CD4-positive, alpha-beta T cell (primary cell): ENCODE measurements at regions not wholly inside any gene's neighbourhood (a gene's known extent, or its start where the extent isn't known, plus 50 kb on each side); places are given as distances from the start of the nearest gene placed in this dataset.

ENCODE experiments used
- ATAC-seq: fragments of 200-7000 bp; cut with Tn5 transposase; one replicate; pipeline ENCODE4 v1.10.0; 2022; ENCODE audit warnings: mild to moderate bottlenecking; ENCODE audit not compliant: poor library complexity
- CTCF ChIA-PET: fragments of 350-600 bp; sonication (Branson Sonifier 250); formaldehyde crosslinking; loops from one replicate; lab custom pipeline; 2021; ENCODE audit warnings: antibody characterized with exemption, inconsistent platforms; lab: Charles Lee
- POLR2A ChIA-PET: fragments of 350-600 bp; sonication (Branson Sonifier 250); formaldehyde crosslinking; loops from one replicate; lab custom pipeline; 2021; ENCODE audit warnings: antibody characterized with exemption, inconsistent platforms; lab: Charles Lee
- DNase-seq, 14 experiments: peaks; one replicate each; pipeline ENCODE4 v3.0.0-alpha.2; 2013 to 2020; ENCODE audit warnings: mixed read lengths in 2 of 14
- H3K27ac ChIP-seq, 2 donors: one replicate each; pipeline versions ENCODE4 v1.5.1 to v1.7.0; 2013; ENCODE audit warnings: low read length in 2 of 2, low read depth in 1 of 2, mild to moderate bottlenecking in 1 of 2
- H3K27me3 ChIP-seq, 2 experiments: 1 replicate in 1 of 2; 2 replicates in 1 of 2; pipeline versions ENCODE4 v1.6.1 to v1.7.0; 2013; ENCODE audit warnings: low read length in 2 of 2, control low read depth in 1 of 2, mild to moderate bottlenecking in 1 of 2, moderate library complexity in 1 of 2; ENCODE audit not compliant: insufficient read depth in 2 of 2, control insufficient read depth in 1 of 2
- H3K36me3 ChIP-seq: one replicate; pipeline ENCODE4 v1.6.1; 2013; ENCODE audit warnings: low read length, control low read depth; ENCODE audit not compliant: insufficient read depth
- H3K4me1 ChIP-seq: one replicate; pipeline ENCODE4 v1.6.1; 2013; ENCODE audit warnings: low read length, control low read depth; ENCODE audit not compliant: insufficient read depth
- H3K4me3 ChIP-seq: one replicate; pipeline ENCODE4 v1.5.1; 2013; ENCODE audit warnings: mild to moderate bottlenecking, low read length, moderate library complexity
- H3K9me3 ChIP-seq, 2 experiments: 1 replicate in 1 of 2; 2 replicates in 1 of 2; pipeline versions ENCODE4 v1.6.1 to v1.7.0; 2013; ENCODE audit warnings: low read length in 2 of 2, mild to moderate bottlenecking in 2 of 2, control low read depth in 1 of 2, moderate library complexity in 1 of 2; ENCODE audit not compliant: control insufficient read depth in 1 of 2, insufficient read depth in 1 of 2
- H3K27ac Mint-ChIP-seq: one replicate; pipeline ENCODE4 v1.8.0; 2020; ENCODE audit warnings: mixed read lengths
- H3K27me3 Mint-ChIP-seq: one replicate; pipeline ENCODE4 v1.8.0; 2021; ENCODE audit warnings: mixed read lengths
- H3K36me3 Mint-ChIP-seq: one replicate; pipeline ENCODE4 v1.8.0; 2021; ENCODE audit warnings: low read depth, mixed read lengths
- H3K4me1 Mint-ChIP-seq: one replicate; pipeline ENCODE4 v1.8.0; 2021; ENCODE audit warnings: low read depth, mixed read lengths
- H3K4me3 Mint-ChIP-seq: one replicate; pipeline ENCODE4 v1.8.0; 2020; ENCODE audit warnings: mild to moderate bottlenecking, mixed read lengths
- H3K9me3 Mint-ChIP-seq: one replicate; pipeline ENCODE4 v1.8.0; 2020; ENCODE audit warnings: mixed read lengths
- intact Hi-C, 2 experiments: fragments of 100-400 bp; cut with DNase I in 1 of 2; cut with micrococcal nuclease in 1 of 2; formaldehyde crosslinking; loops; one replicate each; pipeline versions ENCODE4 v1.15.1 to v1.9.0; 2023 to 2025; cut with DNase I, micrococcal nuclease
- TF ChIP-seq, protein P1 (sequence below): fragments of 200-600 bp; IDR thresholded peaks from one replicate; pipeline ENCODE4 v1.8.0; 2022; ENCODE audit warnings: antibody characterized with exemption, mild to moderate bottlenecking

DNA sequence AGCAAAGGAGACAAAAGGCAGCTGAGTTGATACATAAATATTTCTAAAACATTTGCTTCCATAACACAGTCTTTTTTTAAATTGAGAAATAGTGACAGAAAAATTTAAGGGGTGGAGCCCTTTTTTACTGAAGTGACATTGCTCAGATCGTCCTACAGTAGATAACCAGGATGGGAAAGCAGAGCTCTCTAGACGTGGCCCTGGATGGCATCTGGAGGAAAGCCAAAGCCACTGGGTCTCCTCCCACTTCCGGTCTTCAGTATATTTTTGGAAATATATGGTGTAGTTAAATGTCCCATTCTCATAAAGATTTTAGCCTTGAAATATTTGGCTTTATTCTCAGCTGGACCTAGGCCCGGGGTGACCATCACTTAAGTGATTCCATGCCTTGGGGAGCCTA, 326.1 kb downstream of the ZNF621 start:
- no peaks in the 10 kb centered on the region for H3K27me3 ChIP-seq
- H3K9me3 ChIP-seq = no peaks in the 10 kb centered on the region
- no peaks in the 10 kb centered on the region for H3K4me1 ChIP-seq
- no peaks in the 10 kb centered on the region for H3K4me1 Mint-ChIP-seq
- peaks cover 7% of the 10 kb centered on the region for H3K27me3 Mint-ChIP-seq
- ATAC-seq = no peak
- CTCF ChIA-PET = no interaction called here
- no peak overlapping the region for H3K4me3 Mint-ChIP-seq
- POLR2A ChIA-PET = no interaction called here
- DNase-seq = no peak
- H3K27ac Mint-ChIP-seq = no peak overlapping the region
- H3K36me3 ChIP-seq = no peaks in the 10 kb centered on the region
- TF ChIP-seq, protein P1, sequence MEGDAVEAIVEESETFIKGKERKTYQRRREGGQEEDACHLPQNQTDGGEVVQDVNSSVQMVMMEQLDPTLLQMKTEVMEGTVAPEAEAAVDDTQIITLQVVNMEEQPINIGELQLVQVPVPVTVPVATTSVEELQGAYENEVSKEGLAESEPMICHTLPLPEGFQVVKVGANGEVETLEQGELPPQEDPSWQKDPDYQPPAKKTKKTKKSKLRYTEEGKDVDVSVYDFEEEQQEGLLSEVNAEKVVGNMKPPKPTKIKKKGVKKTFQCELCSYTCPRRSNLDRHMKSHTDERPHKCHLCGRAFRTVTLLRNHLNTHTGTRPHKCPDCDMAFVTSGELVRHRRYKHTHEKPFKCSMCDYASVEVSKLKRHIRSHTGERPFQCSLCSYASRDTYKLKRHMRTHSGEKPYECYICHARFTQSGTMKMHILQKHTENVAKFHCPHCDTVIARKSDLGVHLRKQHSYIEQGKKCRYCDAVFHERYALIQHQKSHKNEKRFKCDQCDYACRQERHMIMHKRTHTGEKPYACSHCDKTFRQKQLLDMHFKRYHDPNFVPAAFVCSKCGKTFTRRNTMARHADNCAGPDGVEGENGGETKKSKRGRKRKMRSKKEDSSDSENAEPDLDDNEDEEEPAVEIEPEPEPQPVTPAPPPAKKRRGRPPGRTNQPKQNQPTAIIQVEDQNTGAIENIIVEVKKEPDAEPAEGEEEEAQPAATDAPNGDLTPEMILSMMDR = no peak
- H3K4me3 ChIP-seq = no peak overlapping the region
- H3K9me3 Mint-ChIP-seq = no peaks in the 10 kb centered on the region
- intact Hi-C loops = no loop called here
- H3K27ac ChIP-seq = no peak overlapping the region
- H3K36me3 Mint-ChIP-seq = no peaks in the 10 kb centered on the region

DNA sequence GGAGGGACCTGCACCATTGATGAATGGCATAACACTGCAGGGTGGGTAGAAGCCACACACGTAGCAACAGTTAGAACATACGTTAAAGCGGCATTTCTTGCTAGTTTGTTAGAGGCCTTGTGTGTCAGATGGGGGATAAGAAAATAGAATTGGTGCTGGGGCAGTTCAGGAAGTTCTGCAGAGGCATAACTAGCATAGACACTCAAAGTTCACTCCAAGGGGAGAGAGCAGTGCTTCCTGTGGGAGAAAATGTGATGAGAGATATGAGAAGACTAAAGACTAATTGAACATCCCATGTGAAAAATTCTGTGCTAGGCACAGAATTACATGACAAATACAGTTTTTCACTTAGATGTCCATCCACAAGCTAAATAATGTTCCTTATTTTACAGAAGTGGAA, 327.1 kb downstream of the ZNF621 start:
- H3K4me1 Mint-ChIP-seq = no peaks in the 10 kb centered on the region

DNA sequence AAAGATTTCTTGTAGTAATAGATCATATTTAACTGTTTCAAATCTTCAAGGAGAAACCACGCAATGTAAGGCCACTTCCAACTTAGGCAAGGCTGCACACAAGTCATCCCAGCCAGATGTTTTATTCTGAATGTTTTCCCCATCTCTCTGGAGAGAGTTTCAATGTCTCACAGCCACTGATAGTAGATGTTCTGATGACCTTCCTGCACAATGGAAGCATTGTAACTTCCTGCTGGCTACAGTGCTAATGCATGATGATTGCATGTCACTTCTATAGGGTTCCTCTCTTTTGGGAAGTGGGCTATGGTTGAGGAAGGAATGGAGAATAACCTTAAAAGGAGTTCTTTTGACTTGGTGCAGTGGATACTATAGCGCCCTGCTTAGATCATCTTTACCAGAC, 328.0 kb downstream of the ZNF621 start:
- Histone ChIP-seq H3K4me3 (no peak overlapping the region), H3K36me3 (no peaks in the 10 kb centered on the region), H3K27ac (no peak overlapping the region), H3K9me3 (no peaks in the 10 kb centered on the region), H3K4me1 (no peaks in the 10 kb centered on the region), H3K27me3 (no peaks in the 10 kb centered on the region)
- no peak for DNase-seq
- TF ChIP-seq, protein P1 = no peak
- no peak for ATAC-seq
- no peaks in the 10 kb centered on the region for H3K27me3 Mint-ChIP-seq
- ChIA-PET CTCF (no interaction called here), POLR2A (no interaction called here)
- H3K36me3 Mint-ChIP-seq = no peaks in the 10 kb centered on the region
- no peaks in the 10 kb centered on the region for H3K4me1 Mint-ChIP-seq
- no peaks in the 10 kb centered on the region for H3K9me3 Mint-ChIP-seq
- intact Hi-C loops = no loop called here
- H3K4me3 Mint-ChIP-seq = no peak overlapping the region
- no peak overlapping the region for H3K27ac Mint-ChIP-seq

More for the DNA sequence above, 327.1 kb downstream of the ZNF621 start:
- Histone ChIP-seq H3K4me1 (no peaks in the 10 kb centered on the region), H3K9me3 (no peaks in the 10 kb centered on the region), H3K27me3 (no peaks in the 10 kb centered on the region), H3K27ac (no peak overlapping the region), H3K4me3 (no peak overlapping the region), H3K36me3 (no peaks in the 10 kb centered on the region)
- ChIA-PET POLR2A (no interaction called here), CTCF (no interaction called here)
- Mint-ChIP-seq H3K36me3 (no peaks in the 10 kb centered on the region), H3K9me3 (no peaks in the 10 kb centered on the region), H3K4me3 (no peak overlapping the region), H3K27me3 (peaks cover 2% of the 10 kb centered on the region), H3K27ac (no peak overlapping the region)
- TF ChIP-seq, protein P1 = no peak
- intact Hi-C loops = no loop called here
- ATAC-seq = no peak
- no peak for DNase-seq
